Dermis blood vessel endothelial cell (primary cell): ENCODE measurements at regions not wholly inside any gene's neighbourhood (a gene's known extent, or its start where the extent isn't known, plus 50 kb on each side); places are given as distances from the start of the nearest gene placed in this dataset.
A peak's percentile ranks its signal among the peaks of the same experiment; 100 is the strongest.

Experiments used
- DNase-seq: peaks from one replicate; pipeline ENCODE4 v3.0.0; 2010

GRCh38 chr3:152054315-152054714 is 180.9 kb downstream of the SUCNR1 start:
- DNase-seq, result no peak

GRCh38 chr3:152056073-152056472 is 182.6 kb downstream of the SUCNR1 start:
- no peak for DNase-seq

GRCh38 chr3:152056481-152056880 is 183.0 kb downstream of the SUCNR1 start:
- no peak for DNase-seq

- no peak for DNase-seq
Measured at GRCh38 chr3:152056987-152057386, 183.5 kb downstream of the SUCNR1 start.

- DNase-seq, result no peak
Measured at GRCh38 chr3:152058856-152059255, 185.4 kb downstream of the SUCNR1 start.

GRCh38 chr3:152060701-152061100 is 187.3 kb downstream of the SUCNR1 start:
- DNase-seq, result no peak

GRCh38 chr3:152061296-152061695 is 187.9 kb downstream of the SUCNR1 start:
- no peak for DNase-seq

GRCh38 chr3:152069871-152070270 is 196.4 kb downstream of the SUCNR1 start:
- DNase-seq, result no peak

GRCh38 chr3:152071315-152071714 is 197.4 kb upstream of the MBNL1 start:
- DNase-seq, result no peak

GRCh38 chr3:152071924-152072323 is 196.8 kb upstream of the MBNL1 start:
- peak; percentile 63 for DNase-seq

GRCh38 chr3:152073267-152073666 is 195.5 kb upstream of the MBNL1 start:
- peak; percentile 58 for DNase-seq

- peak; percentile 18 for DNase-seq
Measured at GRCh38 chr3:152076148-152076547, 192.6 kb upstream of the MBNL1 start.

GRCh38 chr3:152079980-152080379 is 188.7 kb upstream of the MBNL1 start:
- DNase-seq, result no peak

- no peak for DNase-seq
Measured at GRCh38 chr3:152083135-152083534, 185.6 kb upstream of the MBNL1 start.

GRCh38 chr3:152084441-152085158 is 184.1 kb upstream of the MBNL1 start:
- DNase-seq, result no peak

GRCh38 chr3:152087153-152087552 is 181.6 kb upstream of the MBNL1 start:
- no peak for DNase-seq

- no peak for DNase-seq
Measured at GRCh38 chr3:152089528-152089927, 179.2 kb upstream of the MBNL1 start.

GRCh38 chr3:152091725-152092124 is 177.0 kb upstream of the MBNL1 start:
- DNase-seq, result no peak

GRCh38 chr3:152093901-152094300 is 174.8 kb upstream of the MBNL1 start:
- no peak for DNase-seq

GRCh38 chr3:152094406-152094805 is 174.3 kb upstream of the MBNL1 start:
- no peak for DNase-seq

GRCh38 chr3:152095472-152095871 is 173.3 kb upstream of the MBNL1 start:
- no peak for DNase-seq

- no peak for DNase-seq
Measured at GRCh38 chr3:152096280-152096906, 172.3 kb upstream of the MBNL1 start.

- DNase-seq, result no peak
Measured at GRCh38 chr3:152097120-152097519, 171.6 kb upstream of the MBNL1 start.

GRCh38 chr3:152097770-152098169 is 171.0 kb upstream of the MBNL1 start:
- DNase-seq, result no peak
